Stimulated activated naive CD8-positive, alpha-beta T cell treated with anti-CD3 and anti-CD28 coated beads, Interleukin-15, amount 100 ng/mL, for 72 hours (primary cell): ENCODE measurements at regions not wholly inside any gene's neighbourhood (a gene's known extent, or its start where the extent isn't known, plus 50 kb on each side); places are given as distances from the start of the nearest gene placed in this dataset.

Experiments
- ATAC-seq: fragments of 150-1000 bp; cut with Tn5 transposase; 2 replicates; pipeline ENCODE4 v1.10.0; 2021; ENCODE audit warnings: mild to moderate bottlenecking, moderate library complexity
- DNase-seq, 2 donors: peaks; one replicate each; pipeline ENCODE4 v3.0.0; 2021 to 2022
- H3K27ac Mint-ChIP-seq, 2 donors: one replicate each; pipeline ENCODE4 v1.8.0; 2022; ENCODE audit warnings: mild to moderate bottlenecking in 2 of 2, mixed read lengths in 2 of 2, moderate library complexity in 2 of 2
- H3K27me3 Mint-ChIP-seq: one replicate; pipeline ENCODE4 v1.8.0; 2022; ENCODE audit warnings: mixed read lengths
- H3K4me1 Mint-ChIP-seq: one replicate; pipeline ENCODE4 v1.8.0; 2022; ENCODE audit warnings: mild to moderate bottlenecking, mixed read lengths
- H3K4me3 Mint-ChIP-seq, 2 donors: one replicate each; pipeline ENCODE4 v1.8.0; 2022; ENCODE audit warnings: mild to moderate bottlenecking in 2 of 2, mixed read lengths in 2 of 2, moderate library complexity in 1 of 2
- H3K9me3 Mint-ChIP-seq, 2 donors: one replicate each; pipeline ENCODE4 v1.8.0; 2022; ENCODE audit warnings: mixed read lengths in 2 of 2

GRCh38 chr16:59170099-59170712 is 436.1 kb upstream of the GOT2 start:
- no peak overlapping the region for H3K27ac Mint-ChIP-seq
- H3K4me1 Mint-ChIP-seq, result no peaks in the 10 kb centered on the region
- DNase-seq (no peak), ATAC-seq (no peak)
- no peak overlapping the region for H3K4me3 Mint-ChIP-seq
- peaks cover 0 to 4% of the 10 kb centered on the region in 2 donors for H3K9me3 Mint-ChIP-seq
- H3K27me3 Mint-ChIP-seq, result no peaks in the 10 kb centered on the region

GRCh38 chr16:59169168-59169567 is 435.1 kb upstream of the GOT2 start:
- Mint-ChIP-seq H3K27ac (no peak overlapping the region), H3K4me1 (no peaks in the 10 kb centered on the region), H3K27me3 (no peaks in the 10 kb centered on the region), H3K9me3 (peaks cover 0 to 4% of the 10 kb centered on the region in 2 donors), H3K4me3 (no peak overlapping the region)
- no peak for DNase-seq
- ATAC-seq, result no peak

DNA sequence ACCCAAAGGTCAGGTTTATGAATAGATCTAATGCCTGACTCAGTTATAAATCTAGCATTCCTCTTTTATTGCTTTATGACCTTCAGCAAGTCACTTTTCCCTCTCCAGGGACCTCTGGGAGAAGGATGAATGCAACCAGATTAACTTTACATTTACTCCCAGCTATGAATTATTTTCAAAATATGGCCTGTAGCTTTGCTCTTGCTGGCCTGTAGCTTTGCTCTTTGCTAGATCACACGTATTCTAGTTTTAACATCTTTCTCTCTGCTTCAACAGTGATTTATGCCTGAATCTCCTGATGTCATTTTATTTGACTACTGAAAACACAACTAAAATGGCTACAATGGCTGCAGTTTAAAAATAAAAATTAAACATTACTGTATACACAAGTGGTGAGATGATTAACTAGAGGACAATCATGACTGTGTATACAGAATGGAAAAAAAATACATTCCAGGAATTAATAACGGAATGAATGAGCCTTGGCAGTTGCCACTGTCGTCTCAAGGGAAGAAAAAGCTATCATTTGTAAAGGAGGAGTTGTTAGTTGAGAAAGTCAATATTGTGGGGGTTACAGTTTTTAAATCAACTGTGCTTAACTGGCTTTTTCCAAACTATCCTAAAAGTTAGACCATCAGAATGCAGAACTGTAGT is 434.5 kb upstream of the GOT2 start:
- peak overlapping the region in 1 of 2 donors; percentile 36 for H3K27ac Mint-ChIP-seq
- H3K27me3 Mint-ChIP-seq, result no peaks in the 10 kb centered on the region
- no peak overlapping the region for H3K4me3 Mint-ChIP-seq
- no peak for ATAC-seq
- no peak for DNase-seq
- no peaks in the 10 kb centered on the region for H3K4me1 Mint-ChIP-seq
- H3K9me3 Mint-ChIP-seq, result peaks cover 0 to 4% of the 10 kb centered on the region in 2 donors

GRCh38 chr16:59164461-59164860 is 430.3 kb upstream of the GOT2 start:
- H3K9me3 Mint-ChIP-seq, result peaks cover 0 to 4% of the 10 kb centered on the region in 2 donors
- no peak for ATAC-seq
- no peaks in the 10 kb centered on the region for H3K4me1 Mint-ChIP-seq
- no peak for DNase-seq
- H3K4me3 Mint-ChIP-seq, result no peak overlapping the region
- H3K27ac Mint-ChIP-seq, result no peak overlapping the region
- H3K27me3 Mint-ChIP-seq, result no peaks in the 10 kb centered on the region

DNA sequence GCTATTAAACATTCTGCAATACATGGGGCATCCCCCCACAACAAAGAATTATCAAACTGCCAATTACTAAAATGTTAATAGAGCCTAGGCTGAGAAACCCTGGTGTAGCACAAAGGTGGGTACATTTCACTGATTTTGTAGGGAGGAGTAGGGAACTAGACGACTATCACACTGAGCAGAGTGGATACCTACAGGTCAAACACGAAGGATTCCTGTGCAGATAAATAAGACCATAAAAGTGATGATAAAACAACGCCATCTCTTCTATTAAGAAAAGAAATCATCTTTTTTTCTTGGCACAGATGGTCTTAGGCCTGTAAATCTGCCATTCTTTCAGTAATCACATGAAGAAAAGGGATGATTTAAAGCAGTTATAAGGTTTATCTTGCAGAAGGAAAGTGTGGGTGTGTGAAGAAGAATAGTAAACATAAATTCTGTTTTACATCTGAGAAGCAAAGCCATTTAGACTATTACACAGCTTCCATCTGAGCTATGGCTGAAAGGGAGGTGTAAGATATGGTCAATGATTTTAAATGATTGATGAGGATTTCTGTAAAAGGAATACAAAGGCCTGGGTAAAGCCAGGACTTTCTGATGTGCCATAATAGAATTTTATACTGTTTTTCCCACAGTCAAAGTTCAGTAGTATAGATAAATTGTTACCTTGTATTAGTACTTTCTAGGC is 429.4 kb upstream of the GOT2 start:
- no peak overlapping the region for H3K4me3 Mint-ChIP-seq
- H3K27ac Mint-ChIP-seq, result no peak overlapping the region
- DNase-seq (no peak), ATAC-seq (no peak)
- H3K27me3 Mint-ChIP-seq, result no peaks in the 10 kb centered on the region
- peaks cover 0 to 4% of the 10 kb centered on the region in 2 donors for H3K9me3 Mint-ChIP-seq
- H3K4me1 Mint-ChIP-seq, result no peaks in the 10 kb centered on the region

- ATAC-seq (no peak), DNase-seq (no peak)
- Mint-ChIP-seq H3K27ac (no peak overlapping the region), H3K4me1 (no peaks in the 10 kb centered on the region), H3K27me3 (no peaks in the 10 kb centered on the region), H3K4me3 (no peak overlapping the region), H3K9me3 (peaks cover 0 to 4% of the 10 kb centered on the region in 2 donors)
Measured at GRCh38 chr16:59161679-59162078, 427.6 kb upstream of the GOT2 start.

DNA sequence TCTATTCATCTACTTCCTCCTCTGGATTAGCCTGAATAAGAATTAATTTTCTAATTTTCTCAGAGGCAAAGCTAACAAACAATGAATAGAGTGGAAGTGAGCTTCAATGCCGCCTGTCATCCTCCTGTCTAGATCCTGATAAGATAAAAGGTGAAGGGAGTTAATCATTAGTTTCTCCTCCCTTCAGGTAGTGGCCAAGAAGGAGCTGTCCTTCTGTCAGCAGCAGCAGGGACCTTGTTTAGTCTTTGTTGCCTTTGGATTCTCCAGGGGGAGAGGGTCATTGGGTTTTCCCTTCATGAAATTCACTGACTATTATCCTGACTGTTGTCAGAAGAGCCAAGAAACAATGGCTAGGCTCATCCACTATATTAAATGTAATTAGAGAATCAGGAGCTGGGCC is 420.2 kb upstream of the GOT2 start:
- DNase-seq (no peak), ATAC-seq (no peak)
- Mint-ChIP-seq H3K9me3 (no peaks in the 10 kb centered on the region), H3K4me1 (no peaks in the 10 kb centered on the region), H3K27ac (no peak overlapping the region), H3K27me3 (no peaks in the 10 kb centered on the region), H3K4me3 (no peak overlapping the region)

- H3K27ac Mint-ChIP-seq, result no peak overlapping the region
- H3K4me1 Mint-ChIP-seq, result no peaks in the 10 kb centered on the region
- no peak for ATAC-seq
- no peak overlapping the region for H3K4me3 Mint-ChIP-seq
- no peaks in the 10 kb centered on the region for H3K27me3 Mint-ChIP-seq
- DNase-seq, result no peak
- peaks cover 0 to 5% of the 10 kb centered on the region in 2 donors for H3K9me3 Mint-ChIP-seq
Measured at GRCh38 chr16:59148769-59149155, 414.6 kb upstream of the GOT2 start.

- no peak overlapping the region for H3K27ac Mint-ChIP-seq
- no peaks in the 10 kb centered on the region for H3K4me1 Mint-ChIP-seq
- H3K9me3 Mint-ChIP-seq, result peaks cover 0 to 5% of the 10 kb centered on the region in 2 donors
- ATAC-seq (no peak), DNase-seq (no peak)
- no peaks in the 10 kb centered on the region for H3K27me3 Mint-ChIP-seq
- H3K4me3 Mint-ChIP-seq, result no peak overlapping the region
Measured at GRCh38 chr16:59148056-59148768, 414.1 kb upstream of the GOT2 start.

DNA sequence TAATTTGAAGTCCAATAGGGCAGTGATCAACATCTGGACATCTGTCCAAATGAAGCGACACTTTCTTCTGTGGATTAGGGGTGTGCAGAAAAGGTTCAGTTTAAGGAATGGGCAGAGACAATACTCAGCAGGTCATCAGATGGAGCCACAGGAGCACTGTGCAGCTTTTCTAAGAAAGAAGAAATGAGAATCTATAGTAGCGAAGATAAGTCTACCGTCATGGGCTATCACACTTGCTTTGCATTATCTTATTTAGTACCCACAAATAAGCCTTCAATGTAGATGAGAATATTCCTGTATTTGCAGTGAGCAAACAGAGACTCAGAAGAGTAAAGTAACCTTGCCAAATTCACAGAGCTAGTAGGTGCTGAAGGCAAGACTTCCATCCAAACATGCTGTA is 412.0 kb upstream of the GOT2 start:
- H3K27ac Mint-ChIP-seq, result no peak overlapping the region
- DNase-seq (no peak), ATAC-seq (no peak)
- no peak overlapping the region for H3K4me3 Mint-ChIP-seq
- no peaks in the 10 kb centered on the region for H3K27me3 Mint-ChIP-seq
- H3K9me3 Mint-ChIP-seq, result peaks cover 0 to 5% of the 10 kb centered on the region in 2 donors
- H3K4me1 Mint-ChIP-seq, result no peaks in the 10 kb centered on the region

DNA sequence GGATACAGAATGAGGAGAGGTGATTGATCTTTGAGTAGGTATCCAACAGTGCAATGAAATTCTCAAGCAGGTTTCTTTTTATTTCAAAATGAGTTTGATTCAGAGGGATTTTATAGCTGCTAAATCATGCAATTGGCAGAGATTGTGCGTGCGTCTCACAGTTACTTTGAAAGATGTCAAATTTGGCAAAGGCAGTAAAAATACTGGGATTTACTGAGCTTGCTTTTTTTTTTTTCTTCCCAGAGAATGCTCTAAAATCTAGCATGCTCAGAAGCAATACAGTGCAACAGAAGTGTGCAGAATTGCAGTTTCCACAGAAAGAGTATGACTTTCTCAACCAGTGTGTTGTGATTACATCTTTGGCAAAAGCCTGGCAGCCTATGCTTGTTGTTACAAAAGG is 410.7 kb upstream of the GOT2 start:
- Mint-ChIP-seq H3K4me3 (no peak overlapping the region), H3K9me3 (peaks cover 0 to 7% of the 10 kb centered on the region in 2 donors), H3K4me1 (no peaks in the 10 kb centered on the region), H3K27me3 (no peaks in the 10 kb centered on the region), H3K27ac (no peak overlapping the region)
- no peak for DNase-seq
- no peak for ATAC-seq

DNA sequence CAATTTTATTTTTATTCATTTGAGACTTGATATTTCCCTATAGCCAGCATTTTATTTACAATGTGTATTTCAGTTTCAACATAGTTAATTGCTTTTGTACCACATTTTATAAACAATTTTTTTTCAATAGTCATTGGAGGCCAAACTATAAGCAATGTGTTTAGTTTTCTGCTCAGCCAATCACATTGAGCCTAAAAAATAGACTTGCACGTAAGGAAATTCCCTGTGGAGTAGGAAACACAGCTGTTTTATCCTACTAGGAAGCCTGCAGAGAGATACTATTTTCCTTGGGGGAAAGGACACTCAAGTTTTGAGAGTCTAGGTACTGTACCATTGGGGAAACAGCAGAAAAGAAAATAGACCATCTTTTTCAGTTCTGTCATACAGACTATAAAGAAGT is 410.2 kb upstream of the GOT2 start:
- no peak overlapping the region for H3K27ac Mint-ChIP-seq
- no peak overlapping the region for H3K4me3 Mint-ChIP-seq
- no peaks in the 10 kb centered on the region for H3K27me3 Mint-ChIP-seq
- ATAC-seq (no peak), DNase-seq (no peak)
- no peaks in the 10 kb centered on the region for H3K4me1 Mint-ChIP-seq
- peaks cover 0 to 10% of the 10 kb centered on the region in 2 donors for H3K9me3 Mint-ChIP-seq

GRCh38 chr16:59126486-59126885 is 392.4 kb upstream of the GOT2 start:
- H3K27ac Mint-ChIP-seq, result no peak overlapping the region
- ATAC-seq, result no peak
- no peak overlapping the region for H3K4me3 Mint-ChIP-seq
- no peaks in the 10 kb centered on the region for H3K4me1 Mint-ChIP-seq
- H3K27me3 Mint-ChIP-seq, result no peaks in the 10 kb centered on the region
- H3K9me3 Mint-ChIP-seq, result no peaks in the 10 kb centered on the region
- DNase-seq, result no peak

- Mint-ChIP-seq H3K27me3 (no peaks in the 10 kb centered on the region), H3K4me1 (no peaks in the 10 kb centered on the region), H3K27ac (no peak overlapping the region), H3K9me3 (no peaks in the 10 kb centered on the region), H3K4me3 (no peak overlapping the region)
- DNase-seq (no peak), ATAC-seq (no peak)
Measured at GRCh38 chr16:59124056-59124455, 389.9 kb upstream of the GOT2 start.

GRCh38 chr16:59123479-59123878 is 389.4 kb upstream of the GOT2 start:
- DNase-seq (no peak), ATAC-seq (no peak)
- H3K27ac Mint-ChIP-seq, result no peak overlapping the region
- H3K27me3 Mint-ChIP-seq, result no peaks in the 10 kb centered on the region
- no peaks in the 10 kb centered on the region for H3K4me1 Mint-ChIP-seq
- no peaks in the 10 kb centered on the region for H3K9me3 Mint-ChIP-seq
- no peak overlapping the region for H3K4me3 Mint-ChIP-seq

GRCh38 chr16:59122262-59122537 is 388.1 kb upstream of the GOT2 start:
- Mint-ChIP-seq H3K4me1 (no peaks in the 10 kb centered on the region), H3K27ac (no peak overlapping the region), H3K27me3 (no peaks in the 10 kb centered on the region), H3K9me3 (no peaks in the 10 kb centered on the region), H3K4me3 (no peak overlapping the region)
- ATAC-seq (no peak), DNase-seq (no peak)
